ENCODE measurements at regions not wholly inside any gene's neighbourhood (a gene's known extent, or its start where the extent isn't known, plus 50 kb on each side); places are given as distances from the start of the nearest gene placed in this dataset.

- no peak for TF ChIP-seq EZH2 (optimal IDR thresholded peaks at IDR 0.05; ENCODE audit: low read depth, low read length)
- TF ChIP-seq EZH2phosphoT487 (IDR thresholded peaks at IDR 0.05; ENCODE audit: low read length), result no peak
- no peak for TF ChIP-seq CTCF (IDR thresholded peaks at IDR 0.05; ENCODE audit: low read length)
- Histone ChIP-seq H3K9me2 (replicated peaks; ENCODE audit: insufficient read depth, low read length) (no peaks in the 10 kb centered on the region), H3K4me3 (ENCODE audit: low read length) (no peak overlapping the region), H3K4me1 (ENCODE audit: low read length) (no peaks in the 10 kb centered on the region), H3K4me2 (ENCODE audit: low read depth, low read length) (no peak overlapping the region), H3K36me3 (replicated peaks; ENCODE audit: insufficient read depth, low read length) (no peaks in the 10 kb centered on the region), H3K9me3 (replicated peaks; ENCODE audit: insufficient read depth, low read length) (no peaks in the 10 kb centered on the region), H3K27ac (ENCODE audit: low read length) (no peak overlapping the region), H3K79me2 (ENCODE audit: low read length) (no peaks in the 10 kb centered on the region), H2AFZ (ENCODE audit: low read length) (no peak overlapping the region), H3K27me3 (replicated peaks; ENCODE audit: insufficient read depth, low read length) (no peaks in the 10 kb centered on the region), H3F3A (ENCODE audit: insufficient read depth, low read length) (no peaks in the 10 kb centered on the region), H4K20me1 (ENCODE audit: insufficient read depth, low read length) (no peaks in the 10 kb centered on the region), H3K9ac (ENCODE audit: low read length) (no peak overlapping the region)
- no peak for DNase-seq
These were observed 109.1 kb upstream of the FSCB start for GRCh38 chr14:44616204-44616603.

GRCh38 chr14:44613061-44613712 is 106.1 kb upstream of the FSCB start:
- Histone ChIP-seq H3K4me1 (ENCODE audit: low read length) (no peaks in the 10 kb centered on the region), H3K27ac (ENCODE audit: low read length) (no peak overlapping the region), H4K20me1 (ENCODE audit: insufficient read depth, low read length) (no peaks in the 10 kb centered on the region), H3K36me3 (replicated peaks; ENCODE audit: insufficient read depth, low read length) (no peaks in the 10 kb centered on the region), H3K4me2 (ENCODE audit: low read depth, low read length) (no peak overlapping the region), H3K9me2 (replicated peaks; ENCODE audit: insufficient read depth, low read length) (no peaks in the 10 kb centered on the region), H2AFZ (ENCODE audit: low read length) (no peak overlapping the region), H3K79me2 (ENCODE audit: low read length) (no peaks in the 10 kb centered on the region), H3K27me3 (replicated peaks; ENCODE audit: insufficient read depth, low read length) (no peaks in the 10 kb centered on the region), H3K9ac (ENCODE audit: low read length) (no peak overlapping the region), H3F3A (ENCODE audit: insufficient read depth, low read length) (no peaks in the 10 kb centered on the region), H3K9me3 (replicated peaks; ENCODE audit: insufficient read depth, low read length) (no peaks in the 10 kb centered on the region), H3K4me3 (ENCODE audit: low read length) (no peak overlapping the region)
- TF ChIP-seq EZH2 (optimal IDR thresholded peaks at IDR 0.05; ENCODE audit: low read depth, low read length) (no peak), CTCF (IDR thresholded peaks at IDR 0.05; ENCODE audit: low read length) (no peak), EZH2phosphoT487 (IDR thresholded peaks at IDR 0.05; ENCODE audit: low read length) (no peak)
- DNase-seq, result no peak

GRCh38 chr14:44612002-44612401 is 104.9 kb upstream of the FSCB start:
- no peak overlapping the region for H3K27ac ChIP-seq (ENCODE audit: low read length)
- no peaks in the 10 kb centered on the region for H3K9me3 ChIP-seq (replicated peaks; ENCODE audit: insufficient read depth, low read length)
- no peaks in the 10 kb centered on the region for H3K27me3 ChIP-seq (replicated peaks; ENCODE audit: insufficient read depth, low read length)
- no peak for DNase-seq
- TF ChIP-seq EZH2phosphoT487 (IDR thresholded peaks at IDR 0.05; ENCODE audit: low read length), result no peak
- no peak for TF ChIP-seq CTCF (IDR thresholded peaks at IDR 0.05; ENCODE audit: low read length)
- TF ChIP-seq EZH2 (optimal IDR thresholded peaks at IDR 0.05; ENCODE audit: low read depth, low read length), result no peak
- no peak overlapping the region for H3K9ac ChIP-seq (ENCODE audit: low read length)
- no peaks in the 10 kb centered on the region for H3K36me3 ChIP-seq (replicated peaks; ENCODE audit: insufficient read depth, low read length)
- H3K79me2 ChIP-seq (ENCODE audit: low read length), result no peaks in the 10 kb centered on the region
- H3K4me3 ChIP-seq (ENCODE audit: low read length), result no peak overlapping the region
- H3K4me1 ChIP-seq (ENCODE audit: low read length), result no peaks in the 10 kb centered on the region
- no peaks in the 10 kb centered on the region for H3F3A ChIP-seq (ENCODE audit: insufficient read depth, low read length)
- no peak overlapping the region for H2AFZ ChIP-seq (ENCODE audit: low read length)
- H3K4me2 ChIP-seq (ENCODE audit: low read depth, low read length), result no peak overlapping the region
- H4K20me1 ChIP-seq (ENCODE audit: insufficient read depth, low read length), result no peaks in the 10 kb centered on the region
- no peaks in the 10 kb centered on the region for H3K9me2 ChIP-seq (replicated peaks; ENCODE audit: insufficient read depth, low read length)

Data from MM.1S (cell line).